HG02798 (cell line): ENCODE measurements at regions not wholly inside any gene's neighbourhood (a gene's known extent, or its start where the extent isn't known, plus 50 kb on each side); places are given as distances from the start of the nearest gene placed in this dataset.

Experiments
- ATAC-seq: cut with Tn5 transposase; IDR thresholded peaks from one replicate; pipeline ENCODE4 v1.9.1; 2021; ENCODE audit warnings: mild to moderate bottlenecking; ENCODE audit not compliant: unreplicated experiment, poor library complexity

DNA sequence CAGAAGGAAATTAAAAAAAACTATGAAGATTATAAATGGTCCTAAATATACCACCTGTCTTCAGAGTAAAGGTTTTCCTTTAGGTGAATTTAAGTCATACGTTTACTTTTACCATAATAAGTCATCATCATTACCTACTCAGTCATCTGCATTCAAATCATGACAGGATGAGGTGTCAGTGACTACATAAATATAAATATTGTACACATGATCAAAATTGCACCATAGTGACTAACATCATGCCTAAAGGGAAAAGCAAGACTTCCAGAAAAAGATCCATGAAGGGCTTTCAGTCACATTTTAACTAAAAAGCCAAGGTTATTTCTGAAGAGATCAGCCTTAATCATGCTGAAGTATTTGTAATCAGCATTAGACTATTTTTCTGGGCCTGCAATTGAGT is 759.9 kb upstream of the FLRT2 start:
- ATAC-seq = no peak

GRCh38 chr14:84777356-84777755 is 752.6 kb upstream of the FLRT2 start:
- no peak for ATAC-seq

DNA sequence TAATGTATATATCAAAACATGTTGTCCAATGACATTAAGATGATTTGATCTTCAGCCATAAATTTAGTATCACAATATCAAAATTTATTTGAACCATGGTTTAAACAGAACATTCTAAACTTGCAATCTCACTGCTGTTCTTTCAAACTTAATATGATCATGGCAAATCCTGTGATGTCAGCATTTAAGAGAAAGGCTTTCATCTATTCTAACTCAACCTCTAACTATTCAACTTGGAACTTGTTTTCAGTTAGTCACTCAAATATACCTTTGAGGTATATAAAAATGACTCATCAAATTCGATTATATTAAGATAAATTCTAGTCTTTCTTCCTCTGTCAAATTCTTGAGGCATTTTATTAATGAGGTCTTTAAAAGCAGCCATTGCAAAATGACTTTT is 747.0 kb upstream of the FLRT2 start:
- no peak for ATAC-seq

DNA sequence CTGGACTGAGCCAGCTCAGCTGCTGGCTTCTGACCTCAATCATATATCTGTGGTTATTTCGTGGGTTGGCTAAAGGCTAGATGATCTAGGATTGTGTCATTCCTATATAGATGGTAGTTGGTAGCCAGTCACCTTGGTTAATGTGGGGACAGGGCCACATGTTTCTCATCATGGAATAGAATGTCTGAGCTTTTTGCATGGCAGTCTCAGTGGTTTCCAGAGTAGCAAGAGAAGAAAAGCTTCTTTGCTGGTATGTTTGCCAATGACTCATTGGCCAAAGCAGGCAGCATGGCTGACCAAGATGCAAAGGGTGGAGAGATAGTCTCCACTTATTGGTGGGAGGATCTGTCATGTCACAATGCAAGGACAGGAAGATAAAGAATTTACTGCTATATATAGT is 746.4 kb upstream of the FLRT2 start:
- no peak for ATAC-seq

- no peak for ATAC-seq
These were observed 743.9 kb upstream of the FLRT2 start for GRCh38 chr14:84785996-84786395.

GRCh38 chr14:84789012-84789411 is 740.9 kb upstream of the FLRT2 start:
- ATAC-seq = no peak

DNA sequence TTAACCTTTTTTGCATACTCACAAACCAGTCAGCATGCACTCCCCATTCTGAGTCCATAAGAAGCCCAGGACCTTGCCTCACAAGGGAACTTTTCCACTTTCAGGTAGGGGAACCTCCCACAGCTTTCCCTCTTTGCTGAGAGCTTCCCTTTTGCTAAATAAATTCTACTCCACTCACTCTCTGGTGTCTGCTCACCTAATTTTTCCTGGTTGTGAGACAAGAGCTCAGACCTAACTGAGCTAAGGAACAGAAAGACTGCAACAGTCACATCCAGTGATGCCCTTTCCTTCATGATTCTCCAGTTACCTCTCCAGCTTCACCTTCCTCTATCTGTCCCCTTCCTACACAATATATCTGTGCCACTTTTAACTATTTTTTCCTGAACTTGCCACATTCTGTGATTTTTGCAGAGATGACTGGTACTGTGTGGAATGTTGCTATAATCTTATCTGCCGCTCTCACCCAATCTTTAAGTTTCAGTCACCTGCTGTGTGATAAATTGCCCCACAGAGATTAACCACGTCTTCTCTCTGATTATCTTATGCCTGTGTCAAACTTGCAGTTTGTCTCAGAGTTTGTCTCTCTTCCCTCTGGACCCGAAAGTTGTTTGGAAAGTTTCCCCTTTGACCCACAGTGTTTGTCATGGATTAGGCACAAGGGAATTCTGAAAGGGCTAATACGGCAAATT is 737.1 kb upstream of the FLRT2 start:
- no peak for ATAC-seq

DNA sequence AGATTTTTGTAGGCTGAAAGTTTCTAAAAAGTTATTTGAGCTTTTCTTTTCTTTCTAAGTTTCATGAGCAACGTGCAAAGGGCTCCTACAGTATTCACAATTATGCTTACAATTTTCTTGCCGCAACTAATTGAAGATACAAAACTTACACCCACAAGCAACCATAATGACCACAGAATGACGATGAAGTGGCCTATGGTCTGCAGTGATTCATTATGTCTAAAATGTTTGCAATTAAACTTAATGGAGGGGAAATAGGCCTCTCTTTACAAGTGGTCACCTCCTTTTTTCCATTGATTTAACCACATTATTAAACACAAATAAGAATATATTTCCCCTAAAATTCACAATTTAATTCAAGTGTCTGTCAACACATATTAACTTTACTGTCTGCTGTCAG is 732.6 kb upstream of the FLRT2 start:
- no peak for ATAC-seq

DNA sequence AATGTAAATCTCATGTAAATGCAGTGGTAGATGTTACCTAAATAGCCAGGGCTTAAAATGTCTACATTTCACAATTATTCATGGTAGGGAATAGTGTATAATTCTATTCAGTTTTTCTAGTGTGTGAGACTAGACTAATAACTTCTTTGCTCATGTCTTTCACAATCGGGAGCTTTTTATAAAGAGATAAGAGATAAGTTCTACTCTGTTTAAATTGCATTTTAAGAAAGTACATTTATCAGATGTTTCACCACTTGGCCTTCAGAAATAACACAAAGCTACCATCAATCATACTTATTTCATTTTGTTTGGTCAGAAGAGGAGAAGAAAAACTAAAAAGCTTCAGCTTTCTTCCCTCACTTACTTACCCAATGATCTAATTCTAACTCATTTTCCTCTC is 725.5 kb upstream of the FLRT2 start:
- no peak for ATAC-seq

GRCh38 chr14:84804895-84805294 is 725.0 kb upstream of the FLRT2 start:
- ATAC-seq = no peak

GRCh38 chr14:84806181-84806580 is 723.8 kb upstream of the FLRT2 start:
- ATAC-seq = no peak

DNA sequence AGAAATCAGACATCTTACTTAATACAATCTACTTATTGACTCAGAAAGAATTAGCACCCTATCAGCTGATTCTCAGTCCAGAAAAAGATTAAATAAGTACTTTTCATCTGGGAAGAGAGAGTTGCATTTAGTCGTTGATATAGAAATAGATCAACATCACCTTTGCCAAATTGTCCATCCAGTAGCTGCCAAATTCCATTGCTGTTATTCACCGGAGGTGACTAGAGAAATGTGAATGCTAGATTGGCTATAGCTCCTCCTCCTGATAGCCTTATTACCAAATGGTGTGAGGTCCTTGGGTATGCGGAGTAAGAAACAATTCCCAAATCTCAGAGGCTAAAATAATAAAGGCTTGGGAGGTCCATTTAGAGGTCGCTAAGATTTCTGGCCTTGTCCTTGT is 723.3 kb upstream of the FLRT2 start:
- no peak for ATAC-seq

GRCh38 chr14:84807673-84808072 is 722.3 kb upstream of the FLRT2 start:
- ATAC-seq = no peak

DNA sequence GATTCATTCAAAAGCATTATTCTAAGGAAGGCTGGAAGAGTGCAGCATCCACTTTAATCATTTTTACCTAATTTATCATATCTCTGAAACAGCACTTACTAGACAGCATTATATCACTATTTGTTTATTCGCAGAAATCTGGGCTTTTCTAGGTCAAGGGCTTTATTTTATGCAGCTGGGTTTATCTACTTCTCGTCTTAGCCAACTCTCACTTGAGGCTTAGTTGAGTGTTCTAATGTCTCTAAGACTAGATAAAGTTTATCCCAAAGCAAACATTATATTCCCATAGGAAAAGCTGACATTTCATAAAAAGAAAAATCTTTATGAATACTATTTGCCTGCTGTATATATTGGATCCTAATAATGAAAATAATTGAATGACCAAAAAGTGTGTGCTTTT is 720.8 kb upstream of the FLRT2 start:
- no peak for ATAC-seq

DNA sequence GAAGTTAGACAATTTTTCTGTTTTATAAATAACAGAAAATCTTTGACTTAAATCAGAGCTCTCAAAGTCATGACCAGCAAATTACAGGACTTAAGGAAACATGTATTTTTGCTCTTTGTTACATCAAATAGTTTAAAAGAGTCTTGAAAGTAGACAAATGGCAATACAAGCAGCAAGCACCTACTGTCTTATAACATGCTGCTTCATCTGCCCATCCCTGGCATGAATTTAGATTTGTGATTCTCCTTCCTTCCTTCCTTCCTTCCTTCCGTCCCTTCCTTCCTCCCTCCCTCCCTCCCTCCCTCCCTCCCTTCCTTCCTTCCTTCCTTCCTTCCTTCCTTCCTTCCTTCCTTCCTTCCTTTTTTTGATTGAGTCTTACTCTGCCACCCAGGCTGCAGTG is 715.6 kb upstream of the FLRT2 start:
- ATAC-seq = no peak

DNA sequence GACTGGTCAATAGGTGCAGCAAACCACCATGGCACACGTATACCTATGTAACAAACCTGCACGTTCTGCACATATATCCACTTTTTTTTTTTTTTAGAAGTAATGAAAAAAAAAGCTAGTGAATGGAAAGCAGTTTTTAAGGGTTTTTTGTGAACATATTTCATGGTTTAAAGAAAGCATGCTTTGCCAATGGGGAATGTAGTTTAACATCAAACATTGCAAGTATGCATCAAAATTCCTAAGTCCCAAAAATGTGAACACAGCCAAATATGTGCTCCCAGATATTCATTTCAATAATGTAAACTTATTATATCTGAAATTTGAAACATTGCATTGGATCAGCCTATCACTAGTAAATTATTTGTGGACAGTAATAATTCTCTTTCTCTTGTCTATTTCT is 710.4 kb upstream of the FLRT2 start:
- no peak for ATAC-seq

- ATAC-seq = no peak
These were observed 704.3 kb upstream of the FLRT2 start for GRCh38 chr14:84825481-84826251.

DNA sequence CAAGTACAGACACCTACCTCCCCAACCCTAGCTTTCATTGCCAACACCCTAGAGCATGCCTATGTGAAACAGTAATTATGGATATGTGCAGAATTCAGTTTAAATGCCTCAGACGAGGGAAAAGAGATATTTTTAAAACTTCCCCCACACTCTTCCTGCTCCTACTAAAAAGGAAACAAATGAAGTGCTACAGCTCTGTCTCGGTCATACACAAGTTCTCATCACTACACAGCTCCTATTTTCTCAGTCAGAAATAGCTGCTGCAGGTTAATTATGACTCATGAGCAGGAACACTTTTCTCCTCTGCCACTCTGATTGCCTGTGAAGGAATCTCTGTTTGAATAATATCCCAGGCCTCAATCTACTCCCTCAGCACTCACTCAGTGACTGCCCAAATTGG is 703.6 kb upstream of the FLRT2 start:
- no peak for ATAC-seq

- ATAC-seq = no peak
These were observed 679.3 kb upstream of the FLRT2 start for GRCh38 chr14:84850595-84850994.

DNA sequence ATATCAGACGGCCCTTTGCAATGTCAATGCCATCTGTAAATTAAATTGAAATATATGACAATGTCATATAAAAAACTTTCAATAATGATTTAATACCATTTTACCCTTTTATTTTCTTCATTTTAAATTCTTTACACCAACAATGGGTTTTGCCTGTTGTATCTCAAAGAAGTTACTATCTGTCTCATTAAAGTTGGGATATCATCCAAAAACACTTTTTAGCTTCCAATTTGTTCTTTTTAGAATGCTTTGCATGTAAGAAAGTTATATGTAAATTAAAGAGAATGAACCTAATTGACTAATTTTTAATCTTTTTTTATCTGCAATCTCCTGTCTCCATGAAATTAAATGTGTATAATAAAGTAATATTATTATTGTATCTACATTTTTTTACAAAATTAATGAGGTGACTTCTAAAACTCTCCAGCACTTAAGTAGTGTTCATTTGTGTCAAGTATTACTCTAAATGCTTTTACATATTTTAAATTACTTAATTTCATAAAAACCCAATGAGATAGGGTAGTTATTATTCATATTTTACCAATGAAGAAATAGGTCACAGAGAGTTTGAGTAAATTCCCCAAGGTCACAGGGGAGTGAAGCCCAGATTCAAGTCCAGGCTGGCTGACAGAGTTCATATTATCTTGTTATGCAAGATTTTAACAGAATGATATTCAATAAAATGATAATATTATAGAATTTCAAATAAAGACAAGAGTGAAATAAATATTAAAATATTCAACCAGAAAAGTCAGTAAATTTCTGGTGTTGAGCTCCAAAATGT is 673.0 kb upstream of the FLRT2 start:
- no peak for ATAC-seq

DNA sequence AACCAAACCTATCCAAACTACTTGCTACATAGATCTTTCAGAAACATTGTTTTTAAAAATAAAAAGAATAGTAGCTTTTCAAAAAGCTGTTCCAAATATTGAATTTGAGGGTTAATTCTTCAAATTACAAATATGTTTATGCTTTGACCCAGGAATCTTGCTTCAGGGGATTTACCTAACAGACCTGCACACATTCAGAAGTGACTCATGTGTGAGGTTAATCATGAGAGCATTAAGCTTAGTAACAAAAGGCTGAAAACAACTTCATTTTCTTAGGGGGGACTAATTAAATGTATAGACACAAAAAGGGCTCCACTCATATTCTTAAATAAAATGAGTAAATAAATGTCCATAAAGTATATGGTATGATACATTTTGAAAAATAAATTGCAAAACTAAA is 672.4 kb upstream of the FLRT2 start:
- no peak for ATAC-seq
